Suprapubic skin (tissue), 4 donors: ENCODE measurements at regions not wholly inside any gene's neighbourhood (a gene's known extent, or its start where the extent isn't known, plus 50 kb on each side); places are given as distances from the start of the nearest gene placed in this dataset.

Source experiments
- DNase-seq, 2 donors: peaks; one replicate each; pipeline ENCODE4 v3.0.0-alpha.2; 2019; ENCODE audit warnings: low spot score in 2 of 2
- H3K27ac ChIP-seq: fragments of 200-600 bp; sonication (generic); one replicate; pipeline ENCODE4 v1.5.1; 2019
- H3K27me3 ChIP-seq: fragments of 200-600 bp; sonication (generic); one replicate; pipeline ENCODE4 v1.5.1; 2019
- H3K36me3 ChIP-seq: fragments of 200-600 bp; sonication (generic); one replicate; pipeline ENCODE4 v1.5.1; 2019
- H3K4me1 ChIP-seq: fragments of 200-600 bp; sonication (generic); one replicate; pipeline ENCODE4 v1.5.1; 2019
- H3K4me3 ChIP-seq: fragments of 200-600 bp; sonication (generic); one replicate; pipeline ENCODE4 v1.5.1; 2019; ENCODE audit warnings: mild to moderate bottlenecking
- H3K9me3 ChIP-seq: fragments of 200-600 bp; sonication (generic); one replicate; pipeline ENCODE4 v1.5.1; 2019
- EP300 ChIP-seq: sonication (generic); formaldehyde crosslinking; IDR thresholded peaks from one replicate; pipeline ENCODE4 v1.6.1; 2017; ENCODE audit warnings: antibody characterized with exemption
- POLR2A ChIP-seq, 2 donors: fragments of 450-650 bp; IDR thresholded peaks; one replicate each; pipeline ENCODE4 v1.6.1; 2017; ENCODE audit warnings: antibody characterized with exemption in 2 of 2, mild to moderate bottlenecking in 2 of 2, moderate library complexity in 2 of 2
- POLR2AphosphoS5 ChIP-seq, 3 donors: sonication (generic); formaldehyde crosslinking; IDR thresholded peaks; one replicate each; pipeline ENCODE4 v1.6.1; 2017; ENCODE audit warnings: antibody characterized with exemption in 3 of 3
- WGBS: methylation state at CpG from one replicate; pipeline ENCODE4 v1.1.5; 2018; 5-methylcytosine and 5-hydroxymethylcytosine counted together
- TF ChIP-seq, protein P1 (sequence below), 2 donors: fragments of 200-600 bp in 1 of 2; fragments of 450-650 bp in 1 of 2; sonication (generic) in 1 of 2; IDR thresholded peaks; one replicate each; pipeline ENCODE4 v1.5.1; 2016 to 2019; ENCODE audit warnings: antibody characterized with exemption in 2 of 2, mild to moderate bottlenecking in 1 of 2, moderate library complexity in 1 of 2

DNA sequence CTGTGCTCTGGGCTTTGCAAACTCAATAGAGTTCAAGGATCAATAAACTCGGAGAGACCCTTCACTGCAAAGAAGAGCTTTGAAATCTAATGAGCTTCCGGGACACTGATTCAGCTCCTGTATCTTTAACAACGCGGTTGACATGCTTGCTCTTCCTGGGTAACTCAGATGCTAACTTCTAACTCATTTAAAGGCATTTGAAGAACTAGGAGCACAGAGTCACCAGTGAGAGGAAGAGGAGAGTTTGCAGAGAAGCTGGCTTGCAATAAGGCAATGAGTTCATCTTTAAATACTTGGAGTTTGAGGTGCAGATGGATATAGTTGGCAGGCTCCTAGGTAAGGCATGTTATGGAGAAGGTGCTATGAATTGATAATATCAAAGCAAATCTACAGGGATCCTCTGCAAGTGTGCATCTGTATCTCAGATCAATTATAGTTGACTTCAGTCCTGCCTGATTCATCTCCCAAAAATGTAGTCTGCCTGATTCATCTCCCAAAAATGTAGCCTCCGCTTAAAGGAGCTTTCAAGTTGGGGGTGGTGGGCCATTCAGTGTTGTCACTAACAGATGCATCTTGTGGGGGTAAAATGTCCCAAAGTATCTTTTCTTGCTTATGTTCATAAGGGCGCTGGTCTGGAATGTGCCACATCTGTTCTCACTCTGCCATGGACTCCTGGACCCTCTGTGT is 182.5 kb upstream of the PRSS58 start:
- Histone ChIP-seq H3K4me3 (no peak overlapping the region), H3K36me3 (no peaks in the 10 kb centered on the region), H3K9me3 (no peaks in the 10 kb centered on the region), H3K27ac (no peak overlapping the region), H3K27me3 (peaks cover 4% of the 10 kb centered on the region), H3K4me1 (no peaks in the 10 kb centered on the region)
- 64% methylated on average over 6 of the region's 6 CpGs for WGBS
- DNase-seq, result no peak
- no peak for TF ChIP-seq POLR2AphosphoS5 (IDR thresholded peaks at IDR 0.05)
- TF ChIP-seq EP300, result no peak

DNA sequence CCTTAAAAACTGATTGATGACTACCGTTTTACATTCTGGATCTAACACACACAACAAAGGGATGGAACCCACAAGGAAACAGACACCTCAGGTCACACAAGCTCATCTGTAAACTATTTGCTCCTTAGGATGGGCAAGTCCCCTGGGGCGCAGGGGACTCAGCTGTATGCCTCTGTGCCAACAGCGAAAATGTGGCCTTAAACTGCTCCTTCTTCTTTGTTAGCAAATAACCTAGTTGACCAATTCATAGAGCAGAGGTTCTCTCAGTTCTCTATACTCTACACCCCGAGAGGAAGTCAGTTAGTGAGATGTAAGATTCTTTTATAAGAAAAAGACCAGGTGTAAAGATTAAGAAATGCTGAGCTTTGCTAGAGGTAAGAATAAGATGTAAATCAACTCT is 181.9 kb upstream of the PRSS58 start:
- H3K4me3 ChIP-seq, result no peak overlapping the region
- no peak for DNase-seq
- H3K27me3 ChIP-seq, result no peaks in the 10 kb centered on the region
- H3K4me1 ChIP-seq, result no peaks in the 10 kb centered on the region
- TF ChIP-seq POLR2A (IDR thresholded peaks at IDR 0.05), result no peak
- TF ChIP-seq POLR2AphosphoS5 (IDR thresholded peaks at IDR 0.05), result no peak
- TF ChIP-seq, protein P1, sequence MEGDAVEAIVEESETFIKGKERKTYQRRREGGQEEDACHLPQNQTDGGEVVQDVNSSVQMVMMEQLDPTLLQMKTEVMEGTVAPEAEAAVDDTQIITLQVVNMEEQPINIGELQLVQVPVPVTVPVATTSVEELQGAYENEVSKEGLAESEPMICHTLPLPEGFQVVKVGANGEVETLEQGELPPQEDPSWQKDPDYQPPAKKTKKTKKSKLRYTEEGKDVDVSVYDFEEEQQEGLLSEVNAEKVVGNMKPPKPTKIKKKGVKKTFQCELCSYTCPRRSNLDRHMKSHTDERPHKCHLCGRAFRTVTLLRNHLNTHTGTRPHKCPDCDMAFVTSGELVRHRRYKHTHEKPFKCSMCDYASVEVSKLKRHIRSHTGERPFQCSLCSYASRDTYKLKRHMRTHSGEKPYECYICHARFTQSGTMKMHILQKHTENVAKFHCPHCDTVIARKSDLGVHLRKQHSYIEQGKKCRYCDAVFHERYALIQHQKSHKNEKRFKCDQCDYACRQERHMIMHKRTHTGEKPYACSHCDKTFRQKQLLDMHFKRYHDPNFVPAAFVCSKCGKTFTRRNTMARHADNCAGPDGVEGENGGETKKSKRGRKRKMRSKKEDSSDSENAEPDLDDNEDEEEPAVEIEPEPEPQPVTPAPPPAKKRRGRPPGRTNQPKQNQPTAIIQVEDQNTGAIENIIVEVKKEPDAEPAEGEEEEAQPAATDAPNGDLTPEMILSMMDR (IDR thresholded peaks at IDR 0.05), result no peak
- TF ChIP-seq EP300, result no peak
- 95% methylated on average over 4 of the region's 4 CpGs for WGBS
- H3K36me3 ChIP-seq, result no peaks in the 10 kb centered on the region
- H3K27ac ChIP-seq, result no peak overlapping the region
- H3K9me3 ChIP-seq, result no peaks in the 10 kb centered on the region

DNA sequence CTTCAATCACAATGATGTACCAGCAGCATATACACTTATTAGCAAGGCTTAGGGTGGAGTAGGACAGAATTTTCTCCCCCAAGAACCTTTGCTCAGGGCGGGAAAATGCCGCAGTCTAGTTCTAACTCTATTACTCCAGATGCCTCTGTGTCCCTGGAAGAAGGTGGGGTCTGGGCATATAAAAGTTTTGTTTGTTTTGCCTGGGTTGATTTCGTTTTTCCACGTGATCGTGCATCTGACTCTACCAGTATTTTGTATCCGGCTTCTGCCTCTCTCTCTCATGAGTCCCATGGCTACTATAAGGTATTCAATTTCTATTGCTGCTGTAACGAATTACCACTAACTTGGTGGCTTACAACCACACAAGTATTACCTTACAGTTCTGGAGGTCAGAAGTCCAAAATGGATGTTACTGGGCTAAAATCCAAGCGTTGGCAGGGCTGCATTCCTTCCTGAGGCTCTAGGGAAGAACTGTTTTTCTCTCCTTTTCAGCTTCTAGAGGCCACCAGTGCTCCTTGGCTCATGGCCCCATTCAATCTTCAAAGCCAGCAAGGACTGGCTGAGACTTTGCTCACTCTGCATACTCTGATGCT is 181.2 kb upstream of the PRSS58 start:
- 70% methylated on average over 8 of the region's 8 CpGs for WGBS
- no peaks in the 10 kb centered on the region for H3K36me3 ChIP-seq
- TF ChIP-seq POLR2A (IDR thresholded peaks at IDR 0.05) (no peak), POLR2AphosphoS5 (IDR thresholded peaks at IDR 0.05) (no peak), EP300 (no peak)
- TF ChIP-seq, protein P1 (IDR thresholded peaks at IDR 0.05), result no peak

DNA sequence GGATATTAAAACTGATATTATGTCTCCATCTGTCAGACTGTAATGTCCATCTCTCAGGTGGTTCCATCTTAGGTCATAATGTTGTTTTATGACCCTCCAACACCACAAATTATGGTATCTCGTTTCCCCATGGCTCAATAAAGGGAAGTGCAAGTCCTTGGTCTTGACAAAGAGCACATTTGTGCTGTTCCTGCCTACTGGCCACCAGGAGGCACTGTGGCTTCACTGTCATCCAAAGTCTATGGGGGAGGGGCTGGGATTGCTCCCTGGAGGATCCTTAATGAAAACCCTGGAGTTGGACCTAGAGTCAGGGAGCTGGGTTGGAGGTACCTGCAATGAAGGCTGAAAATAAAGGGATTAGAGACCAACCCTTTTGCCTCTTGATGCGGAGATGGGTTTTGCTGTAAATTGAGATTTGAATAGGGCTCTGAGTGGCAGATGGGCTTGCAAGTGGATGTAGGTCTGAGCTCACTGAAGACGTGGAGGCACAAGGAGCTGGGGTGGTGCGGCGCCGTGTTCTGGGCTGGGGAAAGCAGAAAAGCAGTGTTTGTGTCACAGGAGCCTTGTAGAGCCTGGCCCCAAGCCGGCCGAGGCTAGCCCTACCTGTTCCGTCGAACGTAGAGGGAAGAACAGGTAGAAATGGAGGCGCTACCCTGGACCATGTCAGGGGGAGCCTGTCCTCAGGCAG is 180.5 kb upstream of the PRSS58 start:
- DNase-seq, result no peak
- Histone ChIP-seq H3K36me3 (no peaks in the 10 kb centered on the region), H3K27ac (no peak overlapping the region), H3K27me3 (no peaks in the 10 kb centered on the region), H3K4me1 (no peaks in the 10 kb centered on the region), H3K4me3 (no peak overlapping the region), H3K9me3 (no peaks in the 10 kb centered on the region)
- TF ChIP-seq POLR2A (IDR thresholded peaks at IDR 0.05), result no peak
- TF ChIP-seq, protein P1 (IDR thresholded peaks at IDR 0.05), result peak in 1 of 2 donors; percentile 30
- 89% methylated on average over 12 of the region's 12 CpGs for WGBS

More for the DNA sequence above, 181.2 kb upstream of the PRSS58 start:
- H3K4me1 ChIP-seq, result no peaks in the 10 kb centered on the region
- no peak for DNase-seq
- no peaks in the 10 kb centered on the region for H3K9me3 ChIP-seq
- H3K27me3 ChIP-seq, result no peaks in the 10 kb centered on the region
- no peak overlapping the region for H3K27ac ChIP-seq
- H3K4me3 ChIP-seq, result no peak overlapping the region

DNA sequence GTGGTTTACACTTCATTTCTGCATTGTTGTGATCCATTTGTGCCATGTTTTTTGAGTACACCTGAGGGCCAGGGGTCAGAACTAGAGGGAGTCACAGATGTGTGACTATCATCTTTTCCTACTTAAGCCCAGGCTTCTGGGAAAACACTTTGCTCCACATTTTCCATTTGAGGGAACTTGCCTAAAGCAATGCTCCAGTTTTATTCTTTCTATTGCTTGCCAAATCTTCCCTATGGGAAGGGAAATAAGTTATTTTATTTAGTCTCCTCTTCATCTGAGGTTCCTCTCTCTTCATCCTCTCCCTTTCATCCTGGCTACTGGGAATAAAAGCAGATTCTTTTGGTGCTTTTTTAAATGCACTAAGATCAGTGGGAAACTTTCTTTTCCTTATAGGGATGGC is 179.9 kb upstream of the PRSS58 start:
- TF ChIP-seq POLR2AphosphoS5 (IDR thresholded peaks at IDR 0.05) (no peak), POLR2A (IDR thresholded peaks at IDR 0.05) (no peak), EP300 (no peak)
- TF ChIP-seq, protein P1 (IDR thresholded peaks at IDR 0.05), result no peak
- no peaks in the 10 kb centered on the region for H3K27me3 ChIP-seq
- no peak for DNase-seq
- no peaks in the 10 kb centered on the region for H3K36me3 ChIP-seq
- no peaks in the 10 kb centered on the region for H3K9me3 ChIP-seq
- no peak overlapping the region for H3K27ac ChIP-seq
- no peak overlapping the region for H3K4me3 ChIP-seq
- no peaks in the 10 kb centered on the region for H3K4me1 ChIP-seq
